ENCODE measurements at regions not wholly inside any gene's neighbourhood (a gene's known extent, or its start where the extent isn't known, plus 50 kb on each side); places are given as distances from the start of the nearest gene placed in this dataset.
"Not testable (repeated sequence)": the region's sequence is repeated elsewhere in the genome, so short reads cannot be mapped to it uniquely, and the experiment has no call there.

DNA sequence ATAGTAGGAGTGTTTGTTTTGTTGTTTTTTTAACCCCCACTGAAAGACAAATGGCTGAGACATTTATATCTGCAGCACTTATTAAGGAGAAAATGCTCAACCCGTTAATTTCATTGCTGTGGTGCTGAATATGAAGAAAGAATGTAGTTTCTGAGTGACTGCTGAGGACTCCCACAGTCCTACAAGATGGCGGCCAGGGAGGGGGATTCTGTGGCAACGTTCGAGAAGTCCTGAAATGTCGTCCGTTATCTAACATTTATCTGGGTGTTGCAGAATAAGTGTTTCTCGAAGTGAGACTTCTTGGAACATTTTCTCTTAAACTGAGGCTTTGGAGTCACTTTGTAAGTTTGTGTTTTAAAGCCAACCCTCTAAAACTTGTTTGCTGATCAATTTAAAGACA lies 530.4 kb downstream of the XYLT1 start:
- Mint-ChIP-seq H3K27me3 (ENCODE audit: low read depth) (peaks cover 58% of the 10 kb centered on the region), H3K4me3 (no peak overlapping the region), H3K36me3 (no peaks in the 10 kb centered on the region), H3K27ac (no peak overlapping the region), H3K9me3 (no peaks in the 10 kb centered on the region), H3K4me1 (peaks cover 2% of the 10 kb centered on the region)
- DNase-seq (ENCODE audit: low spot score in 2 of 2, unreplicated experiment in 2 of 2): no peak
- TF ChIP-seq, protein P1, sequence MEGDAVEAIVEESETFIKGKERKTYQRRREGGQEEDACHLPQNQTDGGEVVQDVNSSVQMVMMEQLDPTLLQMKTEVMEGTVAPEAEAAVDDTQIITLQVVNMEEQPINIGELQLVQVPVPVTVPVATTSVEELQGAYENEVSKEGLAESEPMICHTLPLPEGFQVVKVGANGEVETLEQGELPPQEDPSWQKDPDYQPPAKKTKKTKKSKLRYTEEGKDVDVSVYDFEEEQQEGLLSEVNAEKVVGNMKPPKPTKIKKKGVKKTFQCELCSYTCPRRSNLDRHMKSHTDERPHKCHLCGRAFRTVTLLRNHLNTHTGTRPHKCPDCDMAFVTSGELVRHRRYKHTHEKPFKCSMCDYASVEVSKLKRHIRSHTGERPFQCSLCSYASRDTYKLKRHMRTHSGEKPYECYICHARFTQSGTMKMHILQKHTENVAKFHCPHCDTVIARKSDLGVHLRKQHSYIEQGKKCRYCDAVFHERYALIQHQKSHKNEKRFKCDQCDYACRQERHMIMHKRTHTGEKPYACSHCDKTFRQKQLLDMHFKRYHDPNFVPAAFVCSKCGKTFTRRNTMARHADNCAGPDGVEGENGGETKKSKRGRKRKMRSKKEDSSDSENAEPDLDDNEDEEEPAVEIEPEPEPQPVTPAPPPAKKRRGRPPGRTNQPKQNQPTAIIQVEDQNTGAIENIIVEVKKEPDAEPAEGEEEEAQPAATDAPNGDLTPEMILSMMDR (IDR thresholded peaks at IDR 0.05; ENCODE audit: unreplicated experiment): no peak

DNA sequence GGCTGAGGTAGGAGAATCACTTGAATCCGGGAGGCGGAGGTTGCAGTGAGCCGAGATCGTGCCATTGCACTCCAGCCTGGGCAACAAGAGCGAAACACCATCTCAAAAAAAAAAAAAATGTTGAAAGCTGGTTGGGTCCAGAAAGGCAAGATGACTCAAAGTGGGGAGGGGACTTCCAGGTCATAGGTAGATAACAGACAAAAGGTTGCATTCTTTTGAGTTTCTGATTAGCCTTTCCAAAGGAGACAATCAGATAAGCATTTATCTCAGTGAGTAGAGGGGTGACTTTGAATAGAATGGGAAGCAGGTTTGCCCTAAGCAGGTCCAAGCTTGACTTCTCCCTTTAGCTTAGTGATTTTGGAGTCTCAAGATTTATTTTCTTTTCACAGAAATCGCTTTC lies 527.9 kb downstream of the XYLT1 start:
- H3K4me3 Mint-ChIP-seq; H3K27ac Mint-ChIP-seq; DNase-seq (ENCODE audit: low spot score in 2 of 2, unreplicated experiment in 2 of 2); H3K4me1 Mint-ChIP-seq; H3K9me3 Mint-ChIP-seq; H3K36me3 Mint-ChIP-seq: not testable (repeated sequence)
- peaks cover 51% of the 10 kb centered on the region for H3K27me3 Mint-ChIP-seq (ENCODE audit: low read depth)

DNA sequence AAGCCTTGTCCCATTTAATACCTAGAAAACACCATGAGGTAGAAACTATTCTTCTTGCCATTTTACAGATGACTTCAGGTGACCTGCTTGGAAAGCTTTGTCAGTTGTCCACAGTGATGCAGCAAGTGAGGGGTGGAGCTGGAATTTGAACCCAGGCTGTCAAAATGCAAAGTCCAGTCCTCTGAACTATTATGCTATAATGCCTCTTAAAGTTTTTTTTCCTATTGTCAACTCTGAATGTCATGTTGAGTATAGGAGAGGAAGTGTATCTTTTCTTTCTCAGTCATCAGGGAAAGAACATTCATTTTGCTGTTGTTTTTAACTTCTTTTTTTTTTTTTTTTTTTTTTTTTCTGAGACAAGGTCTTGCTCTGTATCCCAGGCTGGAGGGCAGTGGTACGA lies 525.6 kb downstream of the XYLT1 start:
- H3K27me3 Mint-ChIP-seq (ENCODE audit: low read depth): peaks cover 36% of the 10 kb centered on the region
- no peaks in the 10 kb centered on the region for H3K4me1 Mint-ChIP-seq
- H3K4me3 Mint-ChIP-seq: no peak overlapping the region
- no peaks in the 10 kb centered on the region for H3K36me3 Mint-ChIP-seq
- no peak overlapping the region for H3K27ac Mint-ChIP-seq
- TF ChIP-seq, protein P1 (IDR thresholded peaks at IDR 0.05; ENCODE audit: unreplicated experiment): no peak
- no peak for DNase-seq (ENCODE audit: low spot score in 2 of 2, unreplicated experiment in 2 of 2)
- peaks cover 28% of the 10 kb centered on the region for H3K9me3 Mint-ChIP-seq

DNA sequence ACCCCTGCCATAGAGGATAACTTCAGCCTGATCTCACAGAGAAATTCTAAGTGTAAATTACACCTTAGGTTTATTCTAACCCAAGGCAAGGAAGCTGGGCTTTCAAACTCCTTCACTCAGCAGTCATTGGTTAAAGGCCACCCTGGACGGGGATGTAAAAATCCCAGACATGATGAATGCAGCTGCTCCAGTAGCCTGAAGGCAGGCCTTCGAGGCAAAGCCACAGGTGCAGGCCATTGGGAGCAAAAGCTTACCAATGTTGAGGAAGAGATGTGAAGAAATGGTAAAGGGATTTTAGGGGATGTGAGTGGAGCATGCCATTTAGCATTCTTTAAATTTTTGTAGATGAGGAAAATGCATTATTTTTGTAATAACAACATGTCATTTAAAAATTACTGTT lies 514.4 kb downstream of the XYLT1 start:
- no peaks in the 10 kb centered on the region for H3K27me3 Mint-ChIP-seq (ENCODE audit: low read depth)
- H3K4me3 Mint-ChIP-seq: no peak overlapping the region
- peaks cover 5% of the 10 kb centered on the region for H3K4me1 Mint-ChIP-seq
- no peak for DNase-seq (ENCODE audit: low spot score in 2 of 2, unreplicated experiment in 2 of 2)
- no peaks in the 10 kb centered on the region for H3K9me3 Mint-ChIP-seq
- peak overlapping the region; percentile 81 for H3K27ac Mint-ChIP-seq
- no peaks in the 10 kb centered on the region for H3K36me3 Mint-ChIP-seq
- TF ChIP-seq, protein P1 (IDR thresholded peaks at IDR 0.05; ENCODE audit: unreplicated experiment): no peak

DNA sequence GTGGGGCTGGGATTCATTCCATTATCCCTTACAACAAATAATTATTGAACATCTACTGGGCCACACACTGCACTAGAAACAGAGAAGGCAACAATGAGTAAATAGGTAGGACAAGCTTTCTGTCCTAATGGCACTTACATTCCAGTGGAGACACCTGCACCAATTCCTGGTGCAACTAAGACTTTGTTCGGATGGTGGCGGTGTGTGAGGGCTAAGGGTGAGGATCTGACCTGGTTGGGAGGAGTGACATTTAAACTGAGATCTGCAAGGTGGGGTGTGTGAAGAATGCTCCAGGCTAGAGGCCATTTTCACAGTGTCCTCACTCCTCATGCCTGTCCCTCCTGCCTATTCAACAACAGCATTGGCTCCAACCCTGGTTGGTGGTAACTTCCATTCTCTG lies 510.0 kb downstream of the XYLT1 start:
- TF ChIP-seq, protein P1 (IDR thresholded peaks at IDR 0.05; ENCODE audit: unreplicated experiment): no peak
- H3K4me1 Mint-ChIP-seq: peaks cover 8% of the 10 kb centered on the region
- no peak for DNase-seq (ENCODE audit: low spot score in 2 of 2, unreplicated experiment in 2 of 2)
- H3K27me3 Mint-ChIP-seq (ENCODE audit: low read depth): peaks cover 2% of the 10 kb centered on the region
- peaks cover 5% of the 10 kb centered on the region for H3K9me3 Mint-ChIP-seq
- H3K36me3 Mint-ChIP-seq: no peaks in the 10 kb centered on the region
- H3K4me3 Mint-ChIP-seq: no peak overlapping the region
- H3K27ac Mint-ChIP-seq: no peak overlapping the region

DNA sequence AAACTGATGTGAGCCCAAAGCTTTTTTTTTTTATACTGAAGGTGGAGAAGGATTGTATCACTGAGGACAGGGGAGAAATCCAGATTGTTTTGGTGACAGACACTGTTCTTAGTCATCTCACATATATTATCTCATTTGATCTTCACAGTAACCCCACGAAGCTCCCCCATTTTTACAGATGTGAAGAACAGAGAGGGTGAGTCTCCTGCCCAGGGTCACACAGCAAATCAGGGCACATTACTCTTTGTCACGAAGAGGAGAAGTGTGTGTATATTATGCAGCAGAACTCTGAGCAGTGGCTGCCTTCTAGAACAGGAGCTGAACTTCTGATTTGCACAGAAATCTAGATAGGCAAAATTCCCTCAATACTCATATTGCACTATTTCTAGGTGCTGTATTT lies 504.3 kb downstream of the XYLT1 start:
- no peak for DNase-seq (ENCODE audit: low spot score in 2 of 2, unreplicated experiment in 2 of 2)
- Mint-ChIP-seq H3K36me3 (no peaks in the 10 kb centered on the region), H3K27ac (peak overlapping the region; percentile 0), H3K9me3 (peaks cover 20% of the 10 kb centered on the region), H3K4me1 (peaks cover 14% of the 10 kb centered on the region), H3K27me3 (ENCODE audit: low read depth) (peaks cover 3% of the 10 kb centered on the region), H3K4me3 (no peak overlapping the region)
- TF ChIP-seq, protein P1 (IDR thresholded peaks at IDR 0.05; ENCODE audit: unreplicated experiment): no peak
